ENCODE measurements at regions not wholly inside any gene's neighbourhood (a gene's known extent, or its start where the extent isn't known, plus 50 kb on each side); places are given as distances from the start of the nearest gene placed in this dataset.

DNA sequence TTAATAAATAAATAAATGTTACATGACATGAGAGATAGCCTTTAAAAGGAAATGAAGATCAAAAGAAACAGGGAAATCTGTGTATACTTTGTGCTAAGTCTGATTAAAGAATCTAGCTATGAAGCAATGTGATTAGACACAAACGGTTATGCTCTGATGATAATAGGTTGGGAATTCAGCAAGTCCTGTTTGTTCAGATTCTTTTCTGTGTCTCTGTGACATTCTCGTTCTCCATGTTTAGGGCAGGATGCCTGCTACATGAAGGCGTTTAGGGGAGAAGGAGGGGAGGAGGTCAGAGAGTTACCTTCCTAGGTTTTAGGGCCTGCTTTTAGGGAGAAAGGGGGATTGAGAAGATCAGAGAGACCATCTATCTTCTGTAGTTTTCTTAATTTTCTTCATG is 555.3 kb downstream of the DNAJB9 start:
- TF ChIP-seq CTCF (IDR thresholded peaks at IDR 0.05; ENCODE audit: low read depth, low read length, missing control alignments): no peak
- in situ Hi-C loops (cut with HindIII; ENCODE audit: low pct_ligation_motif_present, low sequenced_read_pairs): no loop called here
- no peak for DNase-seq
- no peaks in the 10 kb centered on the region for H3K27me3 ChIP-seq (replicated peaks)
- no peak overlapping the region for H3K27ac ChIP-seq
- H3K4me3 ChIP-seq (ENCODE audit: low read depth, low read length): no peak overlapping the region
- no peaks in the 10 kb centered on the region for H3K36me3 ChIP-seq (replicated peaks)

GRCh38 chr7:109126404-109127050 is 556.9 kb downstream of the DNAJB9 start:
- Histone ChIP-seq H3K27ac (no peak overlapping the region), H3K36me3 (replicated peaks) (no peaks in the 10 kb centered on the region), H3K4me3 (ENCODE audit: low read depth, low read length) (no peak overlapping the region), H3K27me3 (replicated peaks) (no peaks in the 10 kb centered on the region)
- no peak for TF ChIP-seq CTCF (IDR thresholded peaks at IDR 0.05; ENCODE audit: low read depth, low read length, missing control alignments)
- no peak for DNase-seq
- in situ Hi-C loops (cut with HindIII; ENCODE audit: low pct_ligation_motif_present, low sequenced_read_pairs): no loop called here

GRCh38 chr7:109127145-109127544 is 557.5 kb downstream of the DNAJB9 start:
- no peaks in the 10 kb centered on the region for H3K27me3 ChIP-seq (replicated peaks)
- no peak for DNase-seq
- no peak overlapping the region for H3K27ac ChIP-seq
- in situ Hi-C loops (cut with HindIII; ENCODE audit: low pct_ligation_motif_present, low sequenced_read_pairs): no loop called here
- no peak overlapping the region for H3K4me3 ChIP-seq (ENCODE audit: low read depth, low read length)
- no peak for TF ChIP-seq CTCF (IDR thresholded peaks at IDR 0.05; ENCODE audit: low read depth, low read length, missing control alignments)
- H3K36me3 ChIP-seq (replicated peaks): no peaks in the 10 kb centered on the region

DNA sequence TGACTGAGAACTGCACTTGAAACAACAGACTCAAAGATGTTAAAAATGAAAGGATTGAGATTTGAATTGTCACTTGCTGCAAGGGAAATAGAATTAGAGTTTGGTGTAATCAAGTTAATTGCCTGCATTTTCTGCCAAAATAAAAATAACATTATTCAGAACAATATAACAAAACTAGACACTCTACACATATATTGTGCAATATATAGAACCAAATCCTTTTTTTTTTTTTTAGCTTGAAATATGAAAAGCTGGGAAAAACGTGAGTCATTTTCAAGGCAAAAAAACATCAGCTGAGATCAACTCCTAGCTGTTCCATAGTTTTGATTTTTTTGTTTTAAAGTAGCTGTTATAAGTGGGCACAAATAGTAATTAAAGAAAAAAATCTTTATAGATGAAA is 561.5 kb downstream of the DNAJB9 start:
- in situ Hi-C loops (cut with HindIII; ENCODE audit: low pct_ligation_motif_present, low sequenced_read_pairs): no loop called here
- H3K36me3 ChIP-seq (replicated peaks): no peaks in the 10 kb centered on the region
- DNase-seq: no peak
- no peaks in the 10 kb centered on the region for H3K27me3 ChIP-seq (replicated peaks)
- TF ChIP-seq CTCF (IDR thresholded peaks at IDR 0.05; ENCODE audit: low read depth, low read length, missing control alignments): no peak
- no peak overlapping the region for H3K27ac ChIP-seq
- H3K4me3 ChIP-seq (ENCODE audit: low read depth, low read length): no peak overlapping the region

GRCh38 chr7:109136893-109137292 is 567.2 kb downstream of the DNAJB9 start:
- Histone ChIP-seq H3K36me3 (replicated peaks) (no peaks in the 10 kb centered on the region), H3K4me3 (ENCODE audit: low read depth, low read length) (no peak overlapping the region), H3K27me3 (replicated peaks) (no peaks in the 10 kb centered on the region), H3K27ac (no peak overlapping the region)
- DNase-seq: no peak
- TF ChIP-seq CTCF (IDR thresholded peaks at IDR 0.05; ENCODE audit: low read depth, low read length, missing control alignments): no peak
- in situ Hi-C loops (cut with HindIII; ENCODE audit: low pct_ligation_motif_present, low sequenced_read_pairs): no loop called here

GRCh38 chr7:109154748-109155147 is 585.1 kb downstream of the DNAJB9 start:
- in situ Hi-C loops (cut with HindIII; ENCODE audit: low pct_ligation_motif_present, low sequenced_read_pairs): no loop called here

More at GRCh38 chr7:109154748-109155147, 585.1 kb downstream of the DNAJB9 start:
- Histone ChIP-seq H3K4me3 (ENCODE audit: low read depth, low read length) (no peak overlapping the region), H3K27ac (no peak overlapping the region), H3K36me3 (replicated peaks) (no peaks in the 10 kb centered on the region), H3K27me3 (replicated peaks) (no peaks in the 10 kb centered on the region)
- DNase-seq: no peak
- no peak for TF ChIP-seq CTCF (IDR thresholded peaks at IDR 0.05; ENCODE audit: low read depth, low read length, missing control alignments)
